HepG2 (cell line): ENCODE measurements at regions not wholly inside any gene's neighbourhood (a gene's known extent, or its start where the extent isn't known, plus 50 kb on each side); places are given as distances from the start of the nearest gene placed in this dataset.

ENCODE experiments used
- ATAC-seq: fragments of 200-7000 bp; cut with Tn5 transposase; 3 replicates; pipeline ENCODE4 v1.9.1; 2020; ENCODE audit warnings: mild to moderate bottlenecking, moderate library complexity
- BruUV-seq: library from RNA; stranded (reverse); fragments of 400-500 nt; replicated peaks from 2 replicates; lab custom pipeline; 2021; lab: Mats Ljungman, UMichigan
- CTCF ChIA-PET: fragments of 300-600 bp; formaldehyde crosslinking; extraction: SDS; loops from one replicate; lab custom pipeline; 2021; ENCODE audit warnings: low total read pairs, inconsistent platforms, low intra/inter-chr PET ratio; lab: Yijun Ruan, JAX
- POLR2A ChIA-PET: fragments of 350-600 bp; sonication (Branson Sonifier 250); formaldehyde crosslinking; loops from one replicate; lab custom pipeline; 2020; ENCODE audit warnings: antibody characterized with exemption, inconsistent platforms; lab: Yijun Ruan, JAX
- DNase-seq: peaks from one replicate; pipeline ENCODE4 v3.0.0-alpha.2; 2015; ENCODE audit warnings: low spot score
- FAIRE-seq: peaks from 3 replicates; lab custom pipeline; 2011; peaks lifted over from hg19 to GRCh38; lab: Jason Lieb, UNC
- H2AFZ ChIP-seq: one replicate; pipeline ENCODE4 v1.6.1; 2011; ENCODE audit warnings: low read length, inconsistent platforms
- H3K27ac ChIP-seq: fragments of 300-600 bp; 3 replicates; pipeline ENCODE4 v1.8.0; 2011; ENCODE audit warnings: mixed run types, mild to moderate bottlenecking, mixed read lengths, low read length, inconsistent platforms; ENCODE audit not compliant: insufficient read depth; ENCODE audit errors: extremely low read length
- H3K27me3 ChIP-seq, 2 experiments: fragments of 200-600 bp in 1 of 2; 2 replicates in 1 of 2; 3 replicates in 1 of 2; pipeline versions ENCODE4 v1.6.0 to v1.8.0; 2011; ENCODE audit warnings: low read length in 2 of 2, mild to moderate bottlenecking in 2 of 2, moderate library complexity in 2 of 2, inconsistent platforms in 1 of 2; ENCODE audit not compliant: insufficient read depth in 2 of 2, control insufficient read depth in 1 of 2
- H3K36me3 ChIP-seq, 2 experiments: fragments of 200-600 bp in 1 of 2; replicated peaks in 1 of 2; 2 replicates in 1 of 2; 3 replicates in 1 of 2; pipeline versions ENCODE4 v1.5.1 to v1.8.0; 2011; ENCODE audit warnings: low read length in 2 of 2, inconsistent platforms in 1 of 2; ENCODE audit not compliant: insufficient read depth in 2 of 2, control insufficient read depth in 1 of 2
- H3K4me1 ChIP-seq: 2 replicates; pipeline ENCODE4 v1.5.1; 2012; ENCODE audit warnings: low read length, inconsistent platforms; ENCODE audit not compliant: insufficient read depth
- H3K4me2 ChIP-seq: 2 replicates; pipeline ENCODE4 v1.6.0; 2011; ENCODE audit warnings: low read depth, low read length, inconsistent platforms
- H3K4me3 ChIP-seq, 3 experiments: fragments of 200-600 bp in 1 of 3; sonication (generic), shearing (Covaris generic) in 1 of 3; replicated peaks in 1 of 3; 2 replicates each; pipeline ENCODE4 v1.5.1; 2011 to 2016; ENCODE audit warnings: low read length in 3 of 3, inconsistent platforms in 2 of 3, low read depth in 2 of 3, mild to moderate bottlenecking in 2 of 3, control low read depth in 1 of 3, mixed read lengths in 1 of 3; ENCODE audit not compliant: insufficient read depth in 1 of 3
- H3K79me2 ChIP-seq: one replicate; pipeline ENCODE4 v1.6.1; 2011; ENCODE audit warnings: low read length, inconsistent platforms; ENCODE audit not compliant: insufficient read depth
- H3K9ac ChIP-seq: 2 replicates; pipeline ENCODE4 v1.6.0; 2011; ENCODE audit warnings: mild to moderate bottlenecking, low read depth, low read length, inconsistent platforms; ENCODE audit not compliant: insufficient read depth
- H3K9me3 ChIP-seq: 2 replicates; pipeline ENCODE4 v1.5.1; 2012; ENCODE audit warnings: mild to moderate bottlenecking, low read length
- H4K20me1 ChIP-seq: 2 replicates; pipeline ENCODE4 v1.6.0; 2011; ENCODE audit warnings: inconsistent platforms, mild to moderate bottlenecking, low read length, moderate library complexity; ENCODE audit not compliant: insufficient read depth
- BCL3 ChIP-seq: sonication (generic); formaldehyde crosslinking; IDR thresholded peaks from 2 replicates; pipeline ENCODE4 v1.5.1; 2020; ENCODE audit warnings: mild to moderate bottlenecking, missing genetic modification reagents, moderate library complexity
- CREBL2 ChIP-seq: sonication (generic); formaldehyde crosslinking; IDR thresholded peaks from 2 replicates; pipeline ENCODE4 v1.8.1; 2023; ENCODE audit warnings: missing genetic modification reagents, mild to moderate bottlenecking, borderline replicate concordance
- FOXK2 ChIP-seq: fragments of 450-650 bp; IDR thresholded peaks from 2 replicates; pipeline ENCODE4 v1.6.1; 2016
- GLI4 ChIP-seq: sonication (generic); formaldehyde crosslinking; IDR thresholded peaks from 2 replicates; pipeline ENCODE4 v1.5.1; 2020; ENCODE audit warnings: missing genetic modification reagents, mild to moderate bottlenecking, moderate library complexity, borderline replicate concordance
- SRF ChIP-seq: IDR thresholded peaks from 2 replicates; pipeline ENCODE4 v1.6.1; 2011; ENCODE audit warnings: mild to moderate bottlenecking, low read depth, low read length, moderate library complexity
- TIGD3 ChIP-seq: sonication (generic); formaldehyde crosslinking; IDR thresholded peaks from 2 replicates; pipeline ENCODE4 v1.5.1; 2020; ENCODE audit warnings: mild to moderate bottlenecking, missing genetic modification reagents, borderline replicate concordance
- ZBTB26 ChIP-seq: IDR thresholded peaks from 2 replicates; pipeline ENCODE4 v1.6.1; 2016; ENCODE audit warnings: missing compliant biosample characterization, missing genetic modification reagents, borderline replicate concordance
- ZNF124 ChIP-seq: sonication (generic); formaldehyde crosslinking; IDR thresholded peaks from 2 replicates; pipeline ENCODE4 v1.4.0; 2020; ENCODE audit warnings: missing genetic modification reagents
- ZNF678 ChIP-seq: sonication (generic); formaldehyde crosslinking; IDR thresholded peaks from 2 replicates; pipeline ENCODE4 v1.4.0; 2020; ENCODE audit warnings: mild to moderate bottlenecking, missing genetic modification reagents
- ZNF816 ChIP-seq: sonication (generic); formaldehyde crosslinking; IDR thresholded peaks from 2 replicates; pipeline ENCODE4 v1.8.0; 2022; ENCODE audit warnings: missing genetic modification reagents, mild to moderate bottlenecking, borderline replicate concordance
- ZNF839 ChIP-seq: sonication (generic); formaldehyde crosslinking; IDR thresholded peaks from 2 replicates; pipeline ENCODE4 v1.4.0; 2020; ENCODE audit warnings: missing genetic modification reagents, mild to moderate bottlenecking, borderline replicate concordance
- WGBS: methylation state at CpG from one replicate; pipeline ENCODE4 v1.1.6; 2017; ENCODE audit warnings: low lambda C conversion rate; 5-methylcytosine and 5-hydroxymethylcytosine counted together
- in situ Hi-C: cut with HindIII; loops from 2 replicates; pipeline ENCODE4 v1.10.0; 2017; ENCODE audit warnings: low pct_unique_long_range_greater_than_20kb; ENCODE audit not compliant: extremely low pct_ligation_motif_present
- intact Hi-C: fragments of 100-400 bp; cut with micrococcal nuclease; formaldehyde crosslinking; loops from one replicate; pipeline ENCODE4 v1.10.0; 2022; ENCODE audit not compliant: unreplicated experiment

GRCh38 chr22:27347951-27348350 lies 453.6 kb downstream of the MN1 start:
- CTCF ChIA-PET, result no interaction called here
- Histone ChIP-seq H3K27ac (no peak overlapping the region), H3K4me2 (no peak overlapping the region), H3K4me1 (no peaks in the 10 kb centered on the region), H3K36me3 (no peaks in the 10 kb centered on the region), H3K4me3 (no peak overlapping the region), H3K9me3 (peaks cover 14% of the 10 kb centered on the region; the same call in 1 of the 2 replicates), H3K9ac (no peak overlapping the region), H3K79me2 (no peaks in the 10 kb centered on the region), H2AFZ (no peak overlapping the region), H4K20me1 (no peaks in the 10 kb centered on the region), H3K27me3 (no peaks in the 10 kb centered on the region; a peak in 1 of 5 replicates)
- in situ Hi-C loops, result no loop called here
- POLR2A ChIA-PET, result no interaction called here
- DNase-seq (no peak), ATAC-seq (no peak), FAIRE-seq (no peak)
- WGBS, result 35% methylated on average over 5 of the region's 5 CpGs
- no peak for TF ChIP-seq CREBL2 (CRISPR knock-in tag)
- no peak for TF ChIP-seq GLI4 (CRISPR knock-in tag)
- TF ChIP-seq TIGD3 (CRISPR knock-in tag), result no peak
- no peak for TF ChIP-seq ZNF839 (CRISPR knock-in tag)
- TF ChIP-seq SRF, result no peak
- TF ChIP-seq ZBTB26 (CRISPR knock-in tag), result no peak
- no peak for TF ChIP-seq BCL3 (CRISPR knock-in tag)
- TF ChIP-seq FOXK2, result no peak
- TF ChIP-seq ZNF678, result no peak
- TF ChIP-seq ZNF124 (CRISPR knock-in tag), result no peak
- TF ChIP-seq ZNF816 (CRISPR knock-in tag), result no peak
- no TSS peak for BruUV-seq
- intact Hi-C loops, result no loop called here
